GM23338 (cell line): ENCODE measurements at regions not wholly inside any gene's neighbourhood (a gene's known extent, or its start where the extent isn't known, plus 50 kb on each side); places are given as distances from the start of the nearest gene placed in this dataset.

Source experiments
- CREB1 ChIP-seq: fragments of 250-450 bp; sonication (Bioruptor Pico); IDR thresholded peaks from 2 replicates; pipeline ENCODE4 v1.5.0; 2020; ENCODE audit warnings: low read depth, mild to moderate bottlenecking, moderate library complexity
- EZH2 ChIP-seq: fragments of 200-600 bp; sonication (generic); IDR thresholded peaks from one replicate; pipeline ENCODE4 v1.8.0; 2017; ENCODE audit warnings: antibody characterized with exemption, mild to moderate bottlenecking, low read depth; ENCODE audit not compliant: unreplicated experiment
- EZH2phosphoT487 ChIP-seq: fragments of 200-600 bp; sonication (generic); IDR thresholded peaks from one replicate; pipeline ENCODE4 v1.8.1; 2018; ENCODE audit warnings: antibody characterized with exemption; ENCODE audit not compliant: unreplicated experiment
- JUNB ChIP-seq: IDR thresholded peaks from one replicate; pipeline ENCODE4 v1.6.1; 2016; ENCODE audit warnings: antibody characterized with exemption; ENCODE audit not compliant: unreplicated experiment
- POLR2AphosphoS5 ChIP-seq: IDR thresholded peaks from 2 replicates; pipeline ENCODE4 v1.6.1; 2016; ENCODE audit warnings: antibody characterized with exemption, low read depth
- ZNF331 ChIP-seq: fragments of 250-450 bp; sonication (Bioruptor Pico); IDR thresholded peaks from 2 replicates; pipeline ENCODE4 v1.5.0; 2020; ENCODE audit warnings: low read depth, mild to moderate bottlenecking, moderate library complexity
- TF ChIP-seq, protein P1 (sequence below): IDR thresholded peaks from one replicate; pipeline ENCODE4 v1.6.1; 2018; ENCODE audit warnings: antibody characterized with exemption; ENCODE audit not compliant: unreplicated experiment
- TF ChIP-seq, protein P2 (sequence below), 2 experiments: fragments of 200-600 bp in 1 of 2; sonication (generic) in 1 of 2; conservative IDR thresholded peaks; 2 replicates each; pipeline versions ENCODE4 v1.5.1 to v1.6.1; 2016 to 2017; ENCODE audit warnings: antibody characterized with exemption in 2 of 2, low read depth in 2 of 2, mild to moderate bottlenecking in 2 of 2, moderate library complexity in 1 of 2
- TF ChIP-seq, protein P3 (sequence below): IDR thresholded peaks from 2 replicates; pipeline ENCODE4 v1.6.1; 2016; ENCODE audit warnings: antibody characterized with exemption

DNA sequence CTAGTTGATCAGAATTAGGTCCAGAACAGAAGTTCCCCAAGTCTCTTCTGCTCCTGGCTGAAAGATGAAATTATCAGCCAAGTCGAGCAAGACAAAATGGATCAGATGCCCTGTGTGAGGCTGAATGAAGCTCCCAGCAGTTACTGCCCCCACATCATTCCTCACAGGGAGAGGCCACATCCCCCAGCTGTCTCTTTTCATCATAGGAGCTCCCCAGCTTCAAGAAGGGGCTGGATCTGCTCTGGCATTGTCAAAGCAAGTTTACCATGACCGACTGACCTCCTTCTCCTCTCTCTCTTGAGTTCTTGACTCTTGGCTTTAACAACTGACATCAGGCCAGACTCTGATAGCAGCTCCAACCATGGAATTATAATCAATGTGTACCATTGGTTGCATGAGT, 133.3 kb upstream of the RAD23B start:
- TF ChIP-seq, protein P1, sequence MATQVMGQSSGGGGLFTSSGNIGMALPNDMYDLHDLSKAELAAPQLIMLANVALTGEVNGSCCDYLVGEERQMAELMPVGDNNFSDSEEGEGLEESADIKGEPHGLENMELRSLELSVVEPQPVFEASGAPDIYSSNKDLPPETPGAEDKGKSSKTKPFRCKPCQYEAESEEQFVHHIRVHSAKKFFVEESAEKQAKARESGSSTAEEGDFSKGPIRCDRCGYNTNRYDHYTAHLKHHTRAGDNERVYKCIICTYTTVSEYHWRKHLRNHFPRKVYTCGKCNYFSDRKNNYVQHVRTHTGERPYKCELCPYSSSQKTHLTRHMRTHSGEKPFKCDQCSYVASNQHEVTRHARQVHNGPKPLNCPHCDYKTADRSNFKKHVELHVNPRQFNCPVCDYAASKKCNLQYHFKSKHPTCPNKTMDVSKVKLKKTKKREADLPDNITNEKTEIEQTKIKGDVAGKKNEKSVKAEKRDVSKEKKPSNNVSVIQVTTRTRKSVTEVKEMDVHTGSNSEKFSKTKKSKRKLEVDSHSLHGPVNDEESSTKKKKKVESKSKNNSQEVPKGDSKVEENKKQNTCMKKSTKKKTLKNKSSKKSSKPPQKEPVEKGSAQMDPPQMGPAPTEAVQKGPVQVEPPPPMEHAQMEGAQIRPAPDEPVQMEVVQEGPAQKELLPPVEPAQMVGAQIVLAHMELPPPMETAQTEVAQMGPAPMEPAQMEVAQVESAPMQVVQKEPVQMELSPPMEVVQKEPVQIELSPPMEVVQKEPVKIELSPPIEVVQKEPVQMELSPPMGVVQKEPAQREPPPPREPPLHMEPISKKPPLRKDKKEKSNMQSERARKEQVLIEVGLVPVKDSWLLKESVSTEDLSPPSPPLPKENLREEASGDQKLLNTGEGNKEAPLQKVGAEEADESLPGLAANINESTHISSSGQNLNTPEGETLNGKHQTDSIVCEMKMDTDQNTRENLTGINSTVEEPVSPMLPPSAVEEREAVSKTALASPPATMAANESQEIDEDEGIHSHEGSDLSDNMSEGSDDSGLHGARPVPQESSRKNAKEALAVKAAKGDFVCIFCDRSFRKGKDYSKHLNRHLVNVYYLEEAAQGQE = no peak
- TF ChIP-seq, protein P2, sequence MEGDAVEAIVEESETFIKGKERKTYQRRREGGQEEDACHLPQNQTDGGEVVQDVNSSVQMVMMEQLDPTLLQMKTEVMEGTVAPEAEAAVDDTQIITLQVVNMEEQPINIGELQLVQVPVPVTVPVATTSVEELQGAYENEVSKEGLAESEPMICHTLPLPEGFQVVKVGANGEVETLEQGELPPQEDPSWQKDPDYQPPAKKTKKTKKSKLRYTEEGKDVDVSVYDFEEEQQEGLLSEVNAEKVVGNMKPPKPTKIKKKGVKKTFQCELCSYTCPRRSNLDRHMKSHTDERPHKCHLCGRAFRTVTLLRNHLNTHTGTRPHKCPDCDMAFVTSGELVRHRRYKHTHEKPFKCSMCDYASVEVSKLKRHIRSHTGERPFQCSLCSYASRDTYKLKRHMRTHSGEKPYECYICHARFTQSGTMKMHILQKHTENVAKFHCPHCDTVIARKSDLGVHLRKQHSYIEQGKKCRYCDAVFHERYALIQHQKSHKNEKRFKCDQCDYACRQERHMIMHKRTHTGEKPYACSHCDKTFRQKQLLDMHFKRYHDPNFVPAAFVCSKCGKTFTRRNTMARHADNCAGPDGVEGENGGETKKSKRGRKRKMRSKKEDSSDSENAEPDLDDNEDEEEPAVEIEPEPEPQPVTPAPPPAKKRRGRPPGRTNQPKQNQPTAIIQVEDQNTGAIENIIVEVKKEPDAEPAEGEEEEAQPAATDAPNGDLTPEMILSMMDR (conservative IDR thresholded peaks at IDR 0.05; ENCODE audit: low read depth in 2 of 2) = no peak
- no peak for TF ChIP-seq ZNF331 (CRISPR knock-in tag)
- no peak for TF ChIP-seq EZH2phosphoT487
- TF ChIP-seq EZH2 = no peak
- no peak for TF ChIP-seq JUNB
- no peak for TF ChIP-seq POLR2AphosphoS5
- TF ChIP-seq, protein P3, sequence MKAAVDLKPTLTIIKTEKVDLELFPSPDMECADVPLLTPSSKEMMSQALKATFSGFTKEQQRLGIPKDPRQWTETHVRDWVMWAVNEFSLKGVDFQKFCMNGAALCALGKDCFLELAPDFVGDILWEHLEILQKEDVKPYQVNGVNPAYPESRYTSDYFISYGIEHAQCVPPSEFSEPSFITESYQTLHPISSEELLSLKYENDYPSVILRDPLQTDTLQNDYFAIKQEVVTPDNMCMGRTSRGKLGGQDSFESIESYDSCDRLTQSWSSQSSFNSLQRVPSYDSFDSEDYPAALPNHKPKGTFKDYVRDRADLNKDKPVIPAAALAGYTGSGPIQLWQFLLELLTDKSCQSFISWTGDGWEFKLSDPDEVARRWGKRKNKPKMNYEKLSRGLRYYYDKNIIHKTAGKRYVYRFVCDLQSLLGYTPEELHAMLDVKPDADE = no peak
- TF ChIP-seq CREB1 = no peak
